SK-N-SH treated with all-trans-retinoic acid at 6 μM for 48 hours (cell line): ENCODE measurements at regions not wholly inside any gene's neighbourhood (a gene's known extent, or its start where the extent isn't known, plus 50 kb on each side); places are given as distances from the start of the nearest gene placed in this dataset.

ENCODE experiments used
- ATAC-seq: fragments of 200-7000 bp; cut with Tn5 transposase; 3 replicates; pipeline ENCODE4 v1.9.1; 2020; ENCODE audit warnings: mild to moderate bottlenecking, moderate library complexity
- ARNTL ChIP-seq: fragments of 450-650 bp; formaldehyde crosslinking; IDR thresholded peaks from 2 replicates; pipeline ENCODE4 v1.5.0; 2020; ENCODE audit warnings: low read depth, mild to moderate bottlenecking, moderate library complexity, borderline replicate concordance
- BACH2 ChIP-seq: fragments of 250-450 bp; sonication (Bioruptor Pico); IDR thresholded peaks from 2 replicates; pipeline ENCODE4 v1.9.0; 2021; ENCODE audit warnings: mild to moderate bottlenecking, borderline replicate concordance
- CREB5 ChIP-seq: fragments of 250-450 bp; sonication (Bioruptor Pico); IDR thresholded peaks from 2 replicates; pipeline ENCODE4 v1.5.1; 2020; ENCODE audit warnings: low read depth, mild to moderate bottlenecking, moderate library complexity
- CSDC2 ChIP-seq: fragments of 250-450 bp; sonication (Bioruptor Pico); IDR thresholded peaks from 2 replicates; pipeline ENCODE4 v1.5.0; 2020; ENCODE audit warnings: mild to moderate bottlenecking, moderate library complexity
- CSRNP3 ChIP-seq: fragments of 250-450 bp; sonication (Bioruptor Pico); IDR thresholded peaks from 2 replicates; pipeline ENCODE4 v1.5.1; 2021; ENCODE audit warnings: mild to moderate bottlenecking, moderate library complexity
- ESRRG ChIP-seq: fragments of 250-450 bp; sonication (Bioruptor Pico); IDR thresholded peaks from 2 replicates; pipeline ENCODE4 v1.6.1; 2021; ENCODE audit warnings: mild to moderate bottlenecking
- GLIS3 ChIP-seq: fragments of 250-450 bp; sonication (Bioruptor Pico); IDR thresholded peaks from 2 replicates; pipeline ENCODE4 v1.5.0; 2020; ENCODE audit warnings: mild to moderate bottlenecking, moderate library complexity
- ISL1 ChIP-seq: fragments of 250-450 bp; sonication (Bioruptor Pico); IDR thresholded peaks from 2 replicates; pipeline ENCODE4 v2.1.2; 2022; ENCODE audit warnings: mild to moderate bottlenecking, moderate library complexity
- OSR1 ChIP-seq: fragments of 250-450 bp; sonication (Bioruptor Pico); IDR thresholded peaks from 2 replicates; pipeline ENCODE4 v1.8.0; 2022; ENCODE audit warnings: moderate library complexity, mild to moderate bottlenecking, inconsistent platforms
- PATZ1 ChIP-seq: fragments of 250-450 bp; sonication (Bioruptor Pico); IDR thresholded peaks from 2 replicates; pipeline ENCODE4 v1.8.0; 2020; ENCODE audit warnings: mild to moderate bottlenecking, moderate library complexity, borderline replicate concordance
- POU6F1 ChIP-seq: fragments of 250-450 bp; sonication (Bioruptor Pico); IDR thresholded peaks from 2 replicates; pipeline ENCODE4 v1.8.0; 2021; ENCODE audit warnings: low read depth, mild to moderate bottlenecking, moderate library complexity, borderline replicate concordance
- PPARA ChIP-seq: fragments of 250-450 bp; sonication (Bioruptor Pico); IDR thresholded peaks from 2 replicates; pipeline ENCODE4 v1.5.0; 2020; ENCODE audit warnings: mild to moderate bottlenecking, borderline replicate concordance
- RARB ChIP-seq: fragments of 250-450 bp; sonication (Bioruptor Pico); IDR thresholded peaks from 2 replicates; pipeline ENCODE4 v1.8.0; 2021; ENCODE audit warnings: mild to moderate bottlenecking, moderate library complexity
- SNAI2 ChIP-seq: fragments of 250-450 bp; sonication (Bioruptor Pico); IDR thresholded peaks from 2 replicates; pipeline ENCODE4 v1.5.0; 2020; ENCODE audit warnings: mild to moderate bottlenecking, moderate library complexity
- TCF4 ChIP-seq: fragments of 250-450 bp; sonication (Bioruptor Pico); IDR thresholded peaks from 2 replicates; pipeline ENCODE4 v1.8.0; 2021; ENCODE audit warnings: mild to moderate bottlenecking, moderate library complexity, borderline replicate concordance
- TOX ChIP-seq: fragments of 250-450 bp; sonication (Bioruptor Pico); IDR thresholded peaks from 2 replicates; pipeline ENCODE4 v1.8.0; 2021; ENCODE audit warnings: mild to moderate bottlenecking, moderate library complexity, borderline replicate concordance
- TSHZ2 ChIP-seq: fragments of 250-450 bp; sonication (Bioruptor Pico); IDR thresholded peaks from 2 replicates; pipeline ENCODE4 v1.5.0; 2020; ENCODE audit warnings: mild to moderate bottlenecking, moderate library complexity
- ZC3H10 ChIP-seq: fragments of 250-450 bp; sonication (Bioruptor Pico); IDR thresholded peaks from 2 replicates; pipeline ENCODE4 v1.5.1; 2021; ENCODE audit warnings: mild to moderate bottlenecking, moderate library complexity
- ZFP3 ChIP-seq: fragments of 250-450 bp; sonication (Bioruptor Pico); IDR thresholded peaks from 2 replicates; pipeline ENCODE4 v1.5.0; 2020; ENCODE audit warnings: mild to moderate bottlenecking, moderate library complexity
- ZNF565 ChIP-seq: fragments of 450-650 bp; formaldehyde crosslinking; conservative IDR thresholded peaks from 2 replicates; pipeline ENCODE4 v1.5.0; 2020; ENCODE audit warnings: low read depth, mild to moderate bottlenecking, moderate library complexity
- ZNF70 ChIP-seq: fragments of 450-650 bp; formaldehyde crosslinking; IDR thresholded peaks from 2 replicates; pipeline ENCODE4 v1.5.0; 2020; ENCODE audit warnings: mild to moderate bottlenecking, moderate library complexity
- ZNF8 ChIP-seq: fragments of 450-650 bp; formaldehyde crosslinking; IDR thresholded peaks from 2 replicates; pipeline ENCODE4 v1.5.0; 2020; ENCODE audit warnings: mild to moderate bottlenecking, moderate library complexity

- TF ChIP-seq CREB5: no peak
- no peak for TF ChIP-seq ZNF8 (CRISPR knock-in tag)
- TF ChIP-seq ZNF565 (CRISPR knock-in tag): no peak
- no peak for TF ChIP-seq TOX (CRISPR knock-in tag)
- no peak for TF ChIP-seq BACH2 (CRISPR knock-in tag)
- TF ChIP-seq ZC3H10 (CRISPR knock-in tag): no peak
- no peak for TF ChIP-seq TSHZ2 (CRISPR knock-in tag)
- no peak for TF ChIP-seq GLIS3 (CRISPR knock-in tag)
Observed at GRCh38 chr9:80093695-80094094, 521.9 kb downstream of the TLE4 start (continued).

GRCh38 chr9:80091526-80091925, 519.8 kb downstream of the TLE4 start:
- ATAC-seq: no peak
- TF ChIP-seq ZFP3: no peak
- TF ChIP-seq SNAI2 (CRISPR knock-in tag): no peak
- TF ChIP-seq TOX (CRISPR knock-in tag): no peak
- TF ChIP-seq ZNF8 (CRISPR knock-in tag): no peak
- TF ChIP-seq BACH2 (CRISPR knock-in tag): no peak
- no peak for TF ChIP-seq ESRRG (CRISPR knock-in tag)
- TF ChIP-seq ZNF70 (CRISPR knock-in tag): no peak

- ATAC-seq: no peak
- no peak for TF ChIP-seq ISL1 (CRISPR knock-in tag)
- no peak for TF ChIP-seq CSRNP3
- TF ChIP-seq GLIS3 (CRISPR knock-in tag): no peak
- no peak for TF ChIP-seq BACH2 (CRISPR knock-in tag)
- no peak for TF ChIP-seq CSDC2
- TF ChIP-seq ZNF565 (CRISPR knock-in tag): no peak
- no peak for TF ChIP-seq TCF4 (CRISPR knock-in tag)
- no peak for TF ChIP-seq POU6F1 (CRISPR knock-in tag)
- TF ChIP-seq PATZ1 (CRISPR knock-in tag): no peak
- TF ChIP-seq ZNF70 (CRISPR knock-in tag): no peak
- no peak for TF ChIP-seq OSR1 (CRISPR knock-in tag)
- TF ChIP-seq PPARA (CRISPR knock-in tag): no peak
- TF ChIP-seq ZNF8 (CRISPR knock-in tag): no peak
Observed at GRCh38 chr9:80090317-80090716, 518.6 kb downstream of the TLE4 start.

- ATAC-seq: no peak
- TF ChIP-seq TOX (CRISPR knock-in tag) (no peak), SNAI2 (CRISPR knock-in tag) (no peak), BACH2 (CRISPR knock-in tag) (no peak), TCF4 (CRISPR knock-in tag) (no peak), RARB (no peak), PPARA (CRISPR knock-in tag) (no peak), GLIS3 (CRISPR knock-in tag) (no peak), ARNTL (no peak), POU6F1 (CRISPR knock-in tag) (no peak), ZFP3 (no peak), ZC3H10 (CRISPR knock-in tag) (no peak), PATZ1 (CRISPR knock-in tag) (no peak)
Observed at GRCh38 chr9:80086822-80087345, 515.1 kb downstream of the TLE4 start.
